HL-60 (cell line): ENCODE measurements at regions not wholly inside any gene's neighbourhood (a gene's known extent, or its start where the extent isn't known, plus 50 kb on each side); places are given as distances from the start of the nearest gene placed in this dataset.

Source experiments
- POLR2AphosphoS5 ChIP-seq: IDR thresholded peaks from 2 replicates; pipeline ENCODE4 v1.6.1; 2012; ENCODE audit warnings: low read depth
- TF ChIP-seq, protein P1 (sequence below): IDR thresholded peaks from one replicate; pipeline ENCODE4 v1.5.1; 2011; ENCODE audit warnings: low read length, control low read depth, inconsistent platforms; ENCODE audit not compliant: insufficient read depth

DNA sequence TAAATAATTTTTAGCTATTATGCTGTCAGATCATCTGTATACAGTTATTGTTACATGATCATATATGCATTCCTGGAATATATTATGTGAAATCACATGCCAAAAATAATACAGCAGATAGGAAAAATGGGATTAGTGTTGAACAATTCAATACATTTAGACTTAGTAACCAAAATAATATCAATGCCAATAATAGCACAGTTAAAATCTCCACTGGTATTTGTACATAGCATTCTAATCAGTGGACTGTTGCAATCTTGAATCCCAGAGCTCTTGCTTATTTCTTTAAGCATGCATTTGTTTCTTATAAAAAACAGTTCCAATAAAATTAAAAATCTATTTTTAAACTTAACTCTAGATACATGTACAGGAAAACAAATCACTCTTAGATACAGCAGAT lies 2772.2 kb downstream of the PCDH9 start:
- TF ChIP-seq, protein P1, sequence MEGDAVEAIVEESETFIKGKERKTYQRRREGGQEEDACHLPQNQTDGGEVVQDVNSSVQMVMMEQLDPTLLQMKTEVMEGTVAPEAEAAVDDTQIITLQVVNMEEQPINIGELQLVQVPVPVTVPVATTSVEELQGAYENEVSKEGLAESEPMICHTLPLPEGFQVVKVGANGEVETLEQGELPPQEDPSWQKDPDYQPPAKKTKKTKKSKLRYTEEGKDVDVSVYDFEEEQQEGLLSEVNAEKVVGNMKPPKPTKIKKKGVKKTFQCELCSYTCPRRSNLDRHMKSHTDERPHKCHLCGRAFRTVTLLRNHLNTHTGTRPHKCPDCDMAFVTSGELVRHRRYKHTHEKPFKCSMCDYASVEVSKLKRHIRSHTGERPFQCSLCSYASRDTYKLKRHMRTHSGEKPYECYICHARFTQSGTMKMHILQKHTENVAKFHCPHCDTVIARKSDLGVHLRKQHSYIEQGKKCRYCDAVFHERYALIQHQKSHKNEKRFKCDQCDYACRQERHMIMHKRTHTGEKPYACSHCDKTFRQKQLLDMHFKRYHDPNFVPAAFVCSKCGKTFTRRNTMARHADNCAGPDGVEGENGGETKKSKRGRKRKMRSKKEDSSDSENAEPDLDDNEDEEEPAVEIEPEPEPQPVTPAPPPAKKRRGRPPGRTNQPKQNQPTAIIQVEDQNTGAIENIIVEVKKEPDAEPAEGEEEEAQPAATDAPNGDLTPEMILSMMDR = no peak
- TF ChIP-seq POLR2AphosphoS5 = no peak
